Spleen (tissue), 11 donors: ENCODE measurements at regions not wholly inside any gene's neighbourhood (a gene's known extent, or its start where the extent isn't known, plus 50 kb on each side); places are given as distances from the start of the nearest gene placed in this dataset.

Experiments
- DNase-seq: peaks from one replicate; pipeline ENCODE4 v3.0.0-alpha.2; 2020
- H3K27ac ChIP-seq, 8 donors: fragments of 200-600 bp; sonication (generic) in 7 of 8; 1 replicate in 4 of 8; 2 replicates in 4 of 8; pipeline versions ENCODE4 v1.5.0 to v1.8.0; 2016 to 2021; ENCODE audit warnings: inconsistent platforms in 4 of 8, mild to moderate bottlenecking in 4 of 8, moderate library complexity in 1 of 8
- H3K27me3 ChIP-seq, 7 donors: fragments of 200-600 bp; sonication (generic) in 6 of 7; replicated peaks in 1 of 7; 1 replicate in 4 of 7; 2 replicates in 3 of 7; pipeline versions ENCODE4 v1.5.0 to v1.8.0; 2016 to 2021; ENCODE audit warnings: inconsistent platforms in 3 of 7, mild to moderate bottlenecking in 1 of 7
- H3K36me3 ChIP-seq, 6 donors: fragments of 200-600 bp; sonication (generic) in 5 of 6; 1 replicate in 4 of 6; 2 replicates in 2 of 6; pipeline versions ENCODE4 v1.5.0 to v1.8.0; 2016 to 2021; ENCODE audit warnings: inconsistent platforms in 2 of 6
- H3K4me1 ChIP-seq, 6 donors: fragments of 200-600 bp; sonication (generic) in 5 of 6; 1 replicate in 3 of 6; 2 replicates in 3 of 6; pipeline versions ENCODE4 v1.5.0 to v1.8.0; 2016 to 2021; ENCODE audit warnings: inconsistent platforms in 3 of 6
- H3K4me3 ChIP-seq, 8 donors: fragments of 200-600 bp; sonication (generic) in 7 of 8; 1 replicate in 4 of 8; 2 replicates in 4 of 8; pipeline versions ENCODE4 v1.5.0 to v1.8.0; 2016 to 2021; ENCODE audit warnings: inconsistent platforms in 4 of 8, mild to moderate bottlenecking in 4 of 8, moderate library complexity in 2 of 8
- H3K9me3 ChIP-seq, 8 donors: fragments of 200-600 bp; sonication (generic) in 7 of 8; 1 replicate in 4 of 8; 2 replicates in 4 of 8; pipeline versions ENCODE4 v1.5.0 to v1.8.0; 2016 to 2021; ENCODE audit warnings: inconsistent platforms in 4 of 8
- POLR2A ChIP-seq, 3 donors: fragments of 450-650 bp; IDR thresholded peaks; one replicate each; pipeline ENCODE4 v1.5.1; 2017; ENCODE audit warnings: antibody characterized with exemption in 3 of 3, mild to moderate bottlenecking in 1 of 3
- POLR2AphosphoS5 ChIP-seq, 3 donors: sonication (generic); formaldehyde crosslinking; IDR thresholded peaks; one replicate each; pipeline ENCODE4 v1.5.1; 2017; ENCODE audit warnings: antibody characterized with exemption in 3 of 3
- WGBS, 5 donors: extraction: QIAGEN DNeasy Blood & Tissue Kit in 3 of 5; methylation state at CpG; one replicate each; pipeline versions ENCODE4 v1.1.5 to v1.1.7; 2013 to 2018; 5-methylcytosine and 5-hydroxymethylcytosine counted together
- intact Hi-C: fragments of 100-400 bp; cut with DNase I; formaldehyde crosslinking; loops from one replicate; pipeline ENCODE4 v1.15.0; 2023; ENCODE audit warnings: low total_unique reads
- TF ChIP-seq, protein P1 (sequence below), 11 experiments: fragments of 200-600 bp in 7 of 11; fragments of 450-650 bp in 4 of 11; sonication (generic) in 4 of 11; IDR thresholded peaks in 8 of 11; conservative IDR thresholded peaks in 3 of 11; 1 replicate in 7 of 11; 2 replicates in 4 of 11; pipeline versions ENCODE4 v1.4.0 to v1.8.0; 2016 to 2021; ENCODE audit warnings: antibody characterized with exemption in 11 of 11, inconsistent platforms in 4 of 11, mild to moderate bottlenecking in 1 of 11
- donor health status: healthy with polysubstance abuse.
- donor health status: DM: no; HTN: no; CAD: no; lungs with moderate emphysema.
- donor health status: DM: no; HTN: no; CAD: no.
- donor health status: Bipolar disorder and iron deficiency.
- donor health status: healthy.
- donor health status: DM: no; HTN: no; CAD: no.
- donor health status: DM: yes; HTN: yes; CAD: no.

DNA sequence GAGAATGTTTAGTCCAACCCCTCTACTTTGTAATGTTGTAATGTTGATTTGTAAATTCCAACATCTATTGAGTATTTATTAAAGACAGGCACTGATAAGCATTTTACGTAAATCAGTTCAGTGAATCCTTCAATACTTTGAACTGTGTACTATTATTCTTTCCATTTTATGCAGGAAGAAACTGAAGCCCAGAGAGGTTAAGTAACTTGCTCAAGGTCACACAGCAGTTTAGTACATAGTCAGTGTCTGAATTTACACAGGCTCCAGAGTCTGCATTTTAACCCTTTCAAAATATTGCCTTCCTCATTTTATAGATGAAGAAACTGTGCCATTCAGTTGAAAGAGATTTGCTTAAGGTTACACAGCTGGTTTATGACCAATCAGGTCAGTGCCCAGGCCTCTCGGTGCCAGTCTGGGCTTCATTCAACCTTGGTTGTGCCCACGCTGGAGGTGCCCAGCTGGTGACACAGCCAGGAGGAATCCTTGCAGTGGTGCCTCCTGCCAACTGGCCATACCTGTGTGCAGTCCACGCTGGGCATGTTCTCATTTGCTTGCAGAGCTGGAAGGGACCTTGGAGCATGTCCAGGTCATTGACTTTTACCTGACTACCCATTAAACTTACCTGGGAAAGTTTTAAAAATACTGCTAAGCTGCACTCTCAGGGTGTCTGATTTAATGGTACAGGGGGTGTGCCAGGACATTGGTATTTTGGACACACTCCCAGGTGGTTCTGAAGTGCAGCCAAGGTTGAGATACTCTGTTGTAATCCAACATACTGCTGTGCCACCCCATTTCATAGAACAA, 74.3 kb upstream of the CYRIA start:
- Histone ChIP-seq H3K4me3 (no peak overlapping the region), H3K9me3 (no peaks in the 10 kb centered on the region), H3K36me3 (no peaks in the 10 kb centered on the region), H3K4me1 (peaks cover 0 to 6% (median 0%) of the 10 kb centered on the region in 6 donors), H3K27ac (no peak overlapping the region), H3K27me3 (no peaks in the 10 kb centered on the region)
- DNase-seq: no peak
- no peak for TF ChIP-seq POLR2AphosphoS5 (IDR thresholded peaks at IDR 0.05)
- TF ChIP-seq POLR2A (IDR thresholded peaks at IDR 0.05): no peak
- TF ChIP-seq, protein P1, sequence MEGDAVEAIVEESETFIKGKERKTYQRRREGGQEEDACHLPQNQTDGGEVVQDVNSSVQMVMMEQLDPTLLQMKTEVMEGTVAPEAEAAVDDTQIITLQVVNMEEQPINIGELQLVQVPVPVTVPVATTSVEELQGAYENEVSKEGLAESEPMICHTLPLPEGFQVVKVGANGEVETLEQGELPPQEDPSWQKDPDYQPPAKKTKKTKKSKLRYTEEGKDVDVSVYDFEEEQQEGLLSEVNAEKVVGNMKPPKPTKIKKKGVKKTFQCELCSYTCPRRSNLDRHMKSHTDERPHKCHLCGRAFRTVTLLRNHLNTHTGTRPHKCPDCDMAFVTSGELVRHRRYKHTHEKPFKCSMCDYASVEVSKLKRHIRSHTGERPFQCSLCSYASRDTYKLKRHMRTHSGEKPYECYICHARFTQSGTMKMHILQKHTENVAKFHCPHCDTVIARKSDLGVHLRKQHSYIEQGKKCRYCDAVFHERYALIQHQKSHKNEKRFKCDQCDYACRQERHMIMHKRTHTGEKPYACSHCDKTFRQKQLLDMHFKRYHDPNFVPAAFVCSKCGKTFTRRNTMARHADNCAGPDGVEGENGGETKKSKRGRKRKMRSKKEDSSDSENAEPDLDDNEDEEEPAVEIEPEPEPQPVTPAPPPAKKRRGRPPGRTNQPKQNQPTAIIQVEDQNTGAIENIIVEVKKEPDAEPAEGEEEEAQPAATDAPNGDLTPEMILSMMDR (IDR thresholded peaks at IDR 0.05 in 8 of 11, conservative IDR thresholded peaks at IDR 0.05 in 3 of 11): no peak
- 90 to 98% (median 93%) methylated on average over 4 of the region's 4 CpGs for WGBS, 5 donors
- intact Hi-C loops: no loop called here

DNA sequence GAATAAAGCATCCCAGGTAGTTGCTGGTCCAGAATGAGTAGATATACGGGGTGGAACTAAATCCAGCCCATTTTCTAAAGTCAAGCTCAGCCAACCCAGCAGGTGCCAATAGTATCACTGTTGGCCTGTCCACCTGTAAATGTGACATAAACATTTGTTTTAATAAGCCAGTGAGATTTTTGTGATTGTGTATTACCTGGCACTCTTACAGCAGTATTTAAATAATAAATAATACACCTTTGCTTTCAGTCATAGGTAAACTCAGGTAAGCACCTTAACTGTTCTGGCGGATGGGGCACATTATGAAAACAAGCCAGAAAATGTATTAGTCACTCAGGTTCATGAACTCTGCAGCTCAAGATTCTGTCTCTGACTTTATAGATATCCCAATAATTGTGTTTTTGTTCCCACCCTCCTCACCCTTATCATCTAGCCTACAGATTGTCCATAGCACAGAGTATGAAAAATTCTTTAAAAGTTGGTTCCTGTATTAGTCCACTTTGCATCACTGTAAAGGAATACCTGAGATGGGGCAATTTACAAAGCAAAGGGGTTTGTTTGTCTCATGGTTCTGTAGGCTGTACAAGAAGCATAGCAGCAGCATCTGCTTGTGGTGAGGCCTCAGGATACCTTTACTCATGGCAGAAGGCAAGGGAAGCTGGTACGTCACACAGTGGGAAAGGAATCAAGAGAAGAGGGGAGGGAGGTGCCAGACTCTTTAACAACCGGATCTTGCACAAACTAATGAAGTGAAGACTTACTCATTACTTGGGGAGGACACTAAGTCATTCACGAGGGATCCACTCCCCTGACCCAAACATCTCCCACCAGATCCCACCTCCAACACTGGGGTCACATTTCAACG, 73.0 kb upstream of the CYRIA start:
- Histone ChIP-seq H3K36me3 (no peaks in the 10 kb centered on the region), H3K9me3 (no peaks in the 10 kb centered on the region), H3K27me3 (no peaks in the 10 kb centered on the region), H3K4me3 (no peak overlapping the region), H3K27ac (no peak overlapping the region), H3K4me1 (peaks cover 0 to 6% (median 0%) of the 10 kb centered on the region in 6 donors)
- TF ChIP-seq POLR2A (IDR thresholded peaks at IDR 0.05) (no peak), POLR2AphosphoS5 (IDR thresholded peaks at IDR 0.05) (no peak)
- TF ChIP-seq, protein P1 (IDR thresholded peaks at IDR 0.05 in 8 of 11, conservative IDR thresholded peaks at IDR 0.05 in 3 of 11): no peak
- no peak for DNase-seq
- 79 to 87% (median 82%) methylated on average over 6 of the region's 6 CpGs for WGBS, 5 donors
- intact Hi-C loops: no loop called here

DNA sequence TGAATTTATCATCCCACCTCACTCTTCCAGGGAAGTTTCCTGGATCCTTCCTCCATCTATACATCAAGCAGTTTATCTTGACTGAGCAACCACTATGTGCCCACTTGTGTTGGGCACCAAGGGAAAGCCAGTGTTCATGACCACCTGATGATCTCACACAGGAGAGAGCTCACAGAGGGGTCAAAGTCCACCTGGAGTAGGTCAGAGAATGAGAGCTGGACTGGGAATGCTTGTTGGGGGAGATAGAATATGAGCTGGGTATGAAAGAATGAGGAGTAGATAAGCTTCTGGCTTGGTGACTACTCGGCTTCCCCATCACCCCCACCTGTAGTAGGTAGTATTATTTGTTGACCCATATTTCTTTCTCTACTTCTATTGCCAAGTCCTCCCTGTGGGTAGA, 72.2 kb upstream of the CYRIA start:
- WGBS, 5 donors: 88 to 97% (median 92%) methylated on average over 1 of the region's 1 CpG
- no peak overlapping the region for H3K4me3 ChIP-seq
- H3K36me3 ChIP-seq: no peaks in the 10 kb centered on the region
- peaks cover 0 to 6% (median 0%) of the 10 kb centered on the region in 6 donors for H3K4me1 ChIP-seq
- TF ChIP-seq, protein P1 (IDR thresholded peaks at IDR 0.05 in 8 of 11, conservative IDR thresholded peaks at IDR 0.05 in 3 of 11): no peak
- TF ChIP-seq POLR2A (IDR thresholded peaks at IDR 0.05) (no peak), POLR2AphosphoS5 (IDR thresholded peaks at IDR 0.05) (no peak)
- H3K27me3 ChIP-seq: no peaks in the 10 kb centered on the region
- no peak overlapping the region for H3K27ac ChIP-seq
- H3K9me3 ChIP-seq: no peaks in the 10 kb centered on the region
- intact Hi-C loops: no loop called here
- DNase-seq: no peak

DNA sequence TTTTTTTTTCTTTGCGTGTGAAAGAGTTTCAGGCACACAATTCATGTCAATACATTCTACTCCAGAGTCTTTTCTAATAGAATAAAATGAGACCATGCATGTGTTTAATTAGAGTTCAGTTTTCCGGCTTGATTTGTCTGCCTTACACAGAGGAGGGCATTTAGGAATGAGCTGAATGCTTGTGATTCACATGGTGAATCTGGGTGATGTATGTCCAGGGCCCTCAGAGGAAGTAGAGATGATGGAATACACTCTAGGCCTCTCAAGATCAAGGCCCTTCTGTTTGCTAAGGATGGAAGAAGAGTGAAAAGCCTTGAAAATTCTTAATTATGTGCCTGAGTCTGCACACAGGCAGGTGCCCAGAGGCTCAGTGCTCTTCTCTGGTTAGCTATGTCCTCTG, 71.0 kb upstream of the CYRIA start:
- Histone ChIP-seq H3K4me3 (no peak overlapping the region), H3K9me3 (no peaks in the 10 kb centered on the region), H3K27ac (no peak overlapping the region), H3K36me3 (no peaks in the 10 kb centered on the region), H3K4me1 (no peaks in the 10 kb centered on the region), H3K27me3 (peaks cover 0 to 4% (median 0%) of the 10 kb centered on the region in 7 donors)
- TF ChIP-seq, protein P1 (IDR thresholded peaks at IDR 0.05 in 8 of 11, conservative IDR thresholded peaks at IDR 0.05 in 3 of 11): no peak
- no peak for TF ChIP-seq POLR2A (IDR thresholded peaks at IDR 0.05)
- no peak for TF ChIP-seq POLR2AphosphoS5 (IDR thresholded peaks at IDR 0.05)
- intact Hi-C loops: no loop called here
- no peak for DNase-seq
- WGBS, 5 donors: 94 to 97% (median 95%) methylated on average over 2 of the region's 2 CpGs
